ENCODE measurements at regions not wholly inside any gene's neighbourhood (a gene's known extent, or its start where the extent isn't known, plus 50 kb on each side); places are given as distances from the start of the nearest gene placed in this dataset.
A peak's percentile ranks its signal among the peaks of the same experiment; 100 is the strongest.
"Not testable (repeated sequence)": the region's sequence is repeated elsewhere in the genome, so short reads cannot be mapped to it uniquely, and the experiment has no call there.

DNA sequence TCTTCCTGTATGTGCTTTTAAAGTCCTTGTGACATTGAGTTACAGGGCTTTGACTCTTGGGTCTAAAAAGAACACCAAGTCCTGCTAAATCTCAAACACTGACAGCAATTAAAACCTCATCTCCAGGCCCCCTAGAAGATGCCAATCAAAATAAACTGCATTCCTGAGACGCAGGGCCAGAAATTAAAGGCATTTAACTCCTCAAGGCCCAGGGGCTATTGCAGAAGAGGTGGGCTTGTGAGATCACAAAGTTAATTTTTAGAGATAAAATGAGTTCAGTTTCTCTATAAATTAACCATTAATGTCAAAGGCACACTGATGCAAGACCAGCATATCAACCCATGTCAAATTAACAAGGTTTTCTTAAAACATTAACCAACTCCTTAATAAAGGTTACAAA lies 145.6 kb upstream of the CARMIL1 start:
- peaks cover 43 to 63% of the 10 kb centered on the region in 2 donors for H3K4me1 Mint-ChIP-seq (ENCODE audit: low read depth in 2 of 2)
- no peak for ATAC-seq (replicated peaks)
- H3K9me3 Mint-ChIP-seq: no peaks in the 10 kb centered on the region
- no peak overlapping the region for H3K27ac Mint-ChIP-seq
- DNase-seq: no peak
- peaks cover 17% of the 10 kb centered on the region for H3K36me3 Mint-ChIP-seq (ENCODE audit: insufficient read depth)
- H3K4me3 Mint-ChIP-seq: peak overlapping the region in 1 of 2 donors; percentile 71
- H3K27me3 Mint-ChIP-seq: no peaks in the 10 kb centered on the region

- Mint-ChIP-seq H3K36me3 (ENCODE audit: insufficient read depth) (peaks cover 9% of the 10 kb centered on the region), H3K9me3 (no peaks in the 10 kb centered on the region), H3K27ac (peak overlapping the region; percentile 83 to 92), H3K27me3 (no peaks in the 10 kb centered on the region), H3K4me3 (peak overlapping the region; percentile 79 to 85), H3K4me1 (ENCODE audit: low read depth in 2 of 2) (peaks cover 34 to 57% of the 10 kb centered on the region in 2 donors)
- ATAC-seq (replicated peaks): no peak
- DNase-seq: no peak
Measured at GRCh38 chr6:25136854-25137253, 142.3 kb upstream of the CARMIL1 start.

DNA sequence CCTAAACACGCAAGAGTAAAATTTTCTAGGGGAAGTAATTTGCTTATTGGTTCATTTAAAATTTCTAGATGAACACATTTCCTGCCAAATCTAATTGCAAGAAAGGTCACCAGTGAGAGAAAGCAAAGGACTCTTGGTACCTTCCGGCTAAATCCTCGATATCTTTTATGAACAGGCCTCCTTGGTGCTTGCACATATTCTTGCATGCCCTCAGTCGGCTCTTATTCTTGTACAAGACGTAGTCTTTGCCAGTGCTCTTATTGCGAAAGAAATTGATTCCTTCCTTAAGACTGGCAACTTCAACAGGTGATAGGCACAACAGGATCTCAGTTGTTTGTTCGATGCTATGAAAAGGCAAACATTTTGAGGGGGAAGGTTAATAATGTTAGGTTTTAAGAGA lies 141.7 kb upstream of the CARMIL1 start:
- DNase-seq (no peak), ATAC-seq (replicated peaks) (peak; percentile 21)
- H3K36me3 Mint-ChIP-seq (ENCODE audit: insufficient read depth): peaks cover 8% of the 10 kb centered on the region
- H3K4me3 Mint-ChIP-seq: peak overlapping the region; percentile 79 to 85
- no peaks in the 10 kb centered on the region for H3K27me3 Mint-ChIP-seq
- H3K9me3 Mint-ChIP-seq: no peaks in the 10 kb centered on the region
- H3K27ac Mint-ChIP-seq: peak overlapping the region; percentile 83 to 92
- H3K4me1 Mint-ChIP-seq (ENCODE audit: low read depth in 2 of 2): peaks cover 32 to 53% of the 10 kb centered on the region in 2 donors

DNA sequence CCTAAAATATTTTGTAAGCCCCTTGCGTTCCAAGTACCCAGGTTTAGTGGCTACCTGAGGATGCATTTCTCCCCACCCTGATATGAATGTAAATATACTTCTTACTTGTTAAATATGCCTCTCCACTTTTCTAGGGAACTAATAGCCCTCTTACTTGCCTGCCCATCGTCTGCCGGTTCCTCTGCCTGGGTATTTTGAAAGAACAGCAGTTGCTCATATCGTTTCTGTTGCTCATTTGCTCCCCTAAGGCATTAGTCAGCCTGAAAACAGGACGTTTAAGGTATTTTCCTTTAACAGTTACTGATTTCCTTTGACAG lies 141.3 kb upstream of the CARMIL1 start:
- DNase-seq: no peak
- Mint-ChIP-seq H3K4me3 (peak overlapping the region; percentile 79 to 85), H3K27ac (peak overlapping the region; percentile 83 to 92), H3K27me3 (no peaks in the 10 kb centered on the region), H3K36me3 (ENCODE audit: insufficient read depth) (peaks cover 6% of the 10 kb centered on the region), H3K9me3 (no peaks in the 10 kb centered on the region), H3K4me1 (ENCODE audit: low read depth in 2 of 2) (peaks cover 28 to 49% of the 10 kb centered on the region in 2 donors)
- no peak for ATAC-seq (replicated peaks)

DNA sequence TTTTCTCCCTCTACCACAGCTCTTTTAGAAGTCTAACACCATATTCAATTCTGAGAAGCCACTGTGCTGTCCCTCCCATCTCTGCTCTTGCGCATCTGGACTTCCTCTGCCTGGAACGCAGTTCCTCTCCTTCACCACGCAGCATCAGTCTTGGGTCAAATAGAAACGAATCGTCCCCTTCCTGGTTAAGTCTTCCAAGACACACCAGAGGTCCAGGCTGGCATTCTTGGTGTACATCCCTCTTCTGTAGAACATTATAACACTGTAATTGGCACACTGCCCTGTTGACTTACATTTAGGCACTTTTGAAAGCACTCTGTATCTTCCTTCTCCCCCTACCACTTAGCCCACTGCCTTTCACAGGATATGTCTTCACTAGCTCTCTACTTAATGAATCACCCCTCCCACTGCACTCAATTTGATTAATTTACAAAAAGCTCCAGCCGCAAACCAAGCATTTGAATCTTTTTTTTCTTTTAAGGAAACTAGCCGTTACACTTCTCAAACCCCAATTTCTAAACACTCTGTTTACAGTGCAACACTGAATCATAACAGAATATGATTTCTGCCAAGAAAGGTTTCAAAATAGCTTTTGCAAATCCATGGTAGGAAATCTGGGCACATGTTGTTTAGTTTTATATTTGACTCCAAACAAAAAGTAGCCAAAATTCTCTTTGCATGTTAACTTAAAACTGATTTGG lies 140.8 kb upstream of the CARMIL1 start:
- H3K4me1 Mint-ChIP-seq (ENCODE audit: low read depth in 2 of 2): peaks cover 26 to 44% of the 10 kb centered on the region in 2 donors
- H3K4me3 Mint-ChIP-seq: peak overlapping the region; percentile 79 to 85
- H3K27me3 Mint-ChIP-seq: no peaks in the 10 kb centered on the region
- peak overlapping the region; percentile 83 to 92 for H3K27ac Mint-ChIP-seq
- ATAC-seq (replicated peaks) (peak; percentile 94), DNase-seq (peak; percentile 48 to 61 (median 50))
- peaks cover 6% of the 10 kb centered on the region for H3K36me3 Mint-ChIP-seq (ENCODE audit: insufficient read depth)
- H3K9me3 Mint-ChIP-seq: no peaks in the 10 kb centered on the region

DNA sequence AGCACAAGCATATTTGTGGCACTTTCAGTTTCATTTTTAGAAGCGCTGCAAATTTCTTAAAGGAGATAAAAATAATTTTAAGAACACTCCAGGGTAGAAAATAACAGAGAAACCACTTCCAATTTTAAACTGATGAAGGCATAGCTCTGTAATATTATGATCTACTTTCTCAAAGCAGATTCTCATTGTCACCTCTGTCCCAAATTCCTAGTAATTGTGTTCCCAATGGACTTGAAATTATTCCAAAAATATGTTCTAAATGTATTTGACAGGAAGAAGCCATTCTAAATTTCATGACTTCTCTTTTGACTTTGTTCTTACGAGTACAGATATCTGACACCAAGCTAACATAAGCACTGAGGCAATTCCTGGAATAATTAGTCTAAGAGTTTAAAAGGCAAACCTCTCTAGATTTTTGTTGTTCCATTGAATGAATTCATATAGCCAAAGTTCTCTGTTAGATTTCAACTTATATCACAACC lies 140.2 kb upstream of the CARMIL1 start:
- Mint-ChIP-seq H3K36me3 (ENCODE audit: insufficient read depth) (peaks cover 6% of the 10 kb centered on the region), H3K9me3 (no peaks in the 10 kb centered on the region), H3K4me1 (ENCODE audit: low read depth in 2 of 2) (peaks cover 26 to 40% of the 10 kb centered on the region in 2 donors), H3K4me3 (peak overlapping the region; percentile 79 to 85), H3K27ac (peak overlapping the region; percentile 83 to 92), H3K27me3 (no peaks in the 10 kb centered on the region)
- peak; percentile 7 for ATAC-seq (replicated peaks)
- no peak for DNase-seq

DNA sequence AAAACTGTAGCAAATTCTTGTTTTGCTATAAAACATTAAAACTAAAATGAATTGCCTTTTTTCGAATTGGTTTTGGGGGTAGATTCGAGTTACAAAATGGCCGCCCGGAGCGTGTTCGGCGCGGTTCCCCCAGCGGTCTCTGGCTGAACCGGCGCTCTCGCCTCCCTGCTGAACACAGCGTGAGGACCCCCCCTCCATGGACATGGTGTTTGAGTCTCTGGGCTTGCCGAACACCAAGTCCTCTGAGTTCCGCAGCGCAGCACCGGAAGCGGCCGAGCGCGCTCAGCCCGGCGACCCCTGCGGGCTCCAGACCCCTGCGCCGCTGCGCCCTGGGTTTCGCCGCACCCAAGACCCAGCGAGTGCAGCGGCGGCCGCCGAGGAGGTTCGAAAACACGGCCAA lies 139.6 kb upstream of the CARMIL1 start:
- DNase-seq; H3K27me3 Mint-ChIP-seq; ATAC-seq (replicated peaks); H3K9me3 Mint-ChIP-seq; H3K36me3 Mint-ChIP-seq (ENCODE audit: insufficient read depth): not testable (repeated sequence)
- Mint-ChIP-seq H3K4me3 (peak overlapping the region in 1 of 2 donors; percentile 85), H3K4me1 (ENCODE audit: low read depth in 2 of 2) (peaks cover 26 to 40% of the 10 kb centered on the region in 2 donors), H3K27ac (peak overlapping the region in 1 of 2 donors; percentile 92)

- DNase-seq (no peak), ATAC-seq (replicated peaks) (no peak)
- peaks cover 7 to 16% of the 10 kb centered on the region in 2 donors for H3K4me1 Mint-ChIP-seq (ENCODE audit: low read depth in 2 of 2)
- H3K9me3 Mint-ChIP-seq: no peaks in the 10 kb centered on the region
- no peaks in the 10 kb centered on the region for H3K27me3 Mint-ChIP-seq
- no peak overlapping the region for H3K27ac Mint-ChIP-seq
- H3K4me3 Mint-ChIP-seq: no peak overlapping the region
- no peaks in the 10 kb centered on the region for H3K36me3 Mint-ChIP-seq (ENCODE audit: insufficient read depth)
Measured at GRCh38 chr6:25142506-25142905, 136.7 kb upstream of the CARMIL1 start.

GRCh38 chr6:25144919-25145318 lies 134.3 kb upstream of the CARMIL1 start:
- no peaks in the 10 kb centered on the region for H3K9me3 Mint-ChIP-seq
- no peak for ATAC-seq (replicated peaks)
- no peaks in the 10 kb centered on the region for H3K27me3 Mint-ChIP-seq
- no peak overlapping the region for H3K4me3 Mint-ChIP-seq
- no peaks in the 10 kb centered on the region for H3K4me1 Mint-ChIP-seq (ENCODE audit: low read depth in 2 of 2)
- H3K36me3 Mint-ChIP-seq (ENCODE audit: insufficient read depth): no peaks in the 10 kb centered on the region
- H3K27ac Mint-ChIP-seq: no peak overlapping the region
- DNase-seq: no peak

DNA sequence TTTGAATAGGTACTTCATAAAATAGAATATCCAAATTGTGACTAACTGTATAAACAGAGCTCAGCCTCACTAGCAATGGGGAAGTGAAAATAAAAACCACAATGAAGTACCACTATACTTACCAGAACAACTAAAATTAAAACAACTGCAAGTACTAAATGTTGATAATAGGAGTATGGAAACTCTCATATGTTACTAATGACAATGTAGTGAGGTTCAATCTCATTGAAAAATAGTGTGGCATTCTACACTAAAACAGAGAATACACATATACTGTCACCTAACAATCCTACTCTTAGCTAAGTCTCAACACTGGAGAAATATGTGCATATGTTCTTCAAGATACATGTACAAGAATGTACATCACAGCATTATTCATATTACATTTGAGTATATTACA lies 132.0 kb upstream of the CARMIL1 start:
- Mint-ChIP-seq H3K4me1 (ENCODE audit: low read depth in 2 of 2) (no peaks in the 10 kb centered on the region), H3K36me3 (ENCODE audit: insufficient read depth) (no peaks in the 10 kb centered on the region), H3K27me3 (no peaks in the 10 kb centered on the region), H3K9me3 (no peaks in the 10 kb centered on the region), H3K27ac (no peak overlapping the region), H3K4me3 (no peak overlapping the region)
- ATAC-seq (replicated peaks): no peak
- DNase-seq: no peak

DNA sequence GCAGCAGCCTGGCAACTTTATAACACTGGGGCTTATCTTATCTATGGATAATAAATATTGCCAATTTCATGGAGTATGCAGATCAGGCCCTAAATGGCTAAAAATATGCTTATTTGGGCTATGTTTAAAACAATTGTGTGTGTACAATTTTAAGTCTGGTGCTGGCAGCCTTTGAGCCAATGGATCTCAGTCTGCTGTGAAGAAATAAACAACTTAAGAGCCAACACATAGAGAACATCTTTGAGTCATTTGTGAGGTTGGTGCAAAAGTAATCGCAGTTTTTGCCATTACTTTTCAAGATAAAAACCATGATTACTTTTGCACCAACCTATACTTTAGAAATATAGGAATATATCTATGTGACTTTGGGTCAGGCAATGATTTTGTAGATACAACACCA lies 129.1 kb upstream of the CARMIL1 start:
- Mint-ChIP-seq H3K27ac (peak overlapping the region in 1 of 2 donors; percentile 4), H3K27me3 (no peaks in the 10 kb centered on the region), H3K4me3 (no peak overlapping the region), H3K4me1 (ENCODE audit: low read depth in 2 of 2) (no peaks in the 10 kb centered on the region), H3K36me3 (ENCODE audit: insufficient read depth) (no peaks in the 10 kb centered on the region), H3K9me3 (no peaks in the 10 kb centered on the region)
- ATAC-seq (replicated peaks): no peak
- no peak for DNase-seq

DNA sequence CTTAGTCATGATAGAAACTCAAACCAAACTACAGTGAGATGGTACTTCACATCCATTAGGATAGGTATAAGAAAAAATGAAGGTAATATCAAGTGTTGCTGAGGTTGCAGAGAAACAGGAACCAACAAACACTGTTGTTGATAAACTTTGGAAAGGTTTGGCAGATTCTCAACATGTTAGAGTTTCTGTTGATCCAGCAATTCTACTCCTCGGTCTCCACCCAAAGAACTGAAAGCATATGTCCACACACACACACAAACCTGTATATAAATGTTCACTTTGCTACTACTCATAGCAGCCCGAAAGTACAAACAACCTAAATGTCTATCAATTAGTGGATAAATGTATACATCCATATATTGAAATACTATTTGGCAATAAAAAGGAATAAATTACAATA lies 128.3 kb upstream of the CARMIL1 start:
- no peak overlapping the region for H3K27ac Mint-ChIP-seq
- ATAC-seq (replicated peaks): no peak
- H3K4me3 Mint-ChIP-seq: no peak overlapping the region

DNA sequence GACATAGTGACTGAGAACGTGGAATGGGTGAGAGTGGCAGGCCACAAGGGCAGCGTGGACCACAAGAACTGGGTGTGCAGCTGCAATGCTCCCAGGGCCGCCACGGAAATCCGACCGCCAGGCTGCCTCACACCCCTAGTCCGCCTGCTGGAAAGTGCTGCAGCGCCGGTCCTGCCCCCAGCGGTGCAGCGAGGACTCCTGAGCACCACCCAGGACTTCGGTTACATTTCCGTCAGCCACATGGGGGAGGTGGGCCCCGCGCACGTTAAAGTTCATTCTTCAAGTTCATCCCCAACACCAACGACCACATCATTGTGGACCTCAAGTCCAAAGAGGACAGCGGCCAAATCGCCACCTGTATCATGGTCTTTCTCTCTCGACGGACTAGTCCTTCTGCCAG lies 126.1 kb upstream of the CARMIL1 start:
- peaks cover 0 to 1% of the 10 kb centered on the region in 2 donors for H3K9me3 Mint-ChIP-seq
- ATAC-seq (replicated peaks) (no peak), DNase-seq (no peak)
- no peaks in the 10 kb centered on the region for H3K27me3 Mint-ChIP-seq
- no peak overlapping the region for H3K4me3 Mint-ChIP-seq
- H3K36me3 Mint-ChIP-seq (ENCODE audit: insufficient read depth): no peaks in the 10 kb centered on the region
- no peaks in the 10 kb centered on the region for H3K4me1 Mint-ChIP-seq (ENCODE audit: low read depth in 2 of 2)
- H3K27ac Mint-ChIP-seq: no peak overlapping the region

More for the DNA sequence above, 128.3 kb upstream of the CARMIL1 start:
- Mint-ChIP-seq H3K9me3 (no peaks in the 10 kb centered on the region), H3K4me1 (ENCODE audit: low read depth in 2 of 2) (no peaks in the 10 kb centered on the region), H3K27me3 (no peaks in the 10 kb centered on the region), H3K36me3 (ENCODE audit: insufficient read depth) (no peaks in the 10 kb centered on the region)
- DNase-seq: no peak

GRCh38 chr6:25154034-25154596 lies 125.1 kb upstream of the CARMIL1 start:
- H3K27me3 Mint-ChIP-seq: peaks cover 0 to 3% of the 10 kb centered on the region in 2 donors
- ATAC-seq (replicated peaks) (no peak), DNase-seq (no peak)
- no peaks in the 10 kb centered on the region for H3K4me1 Mint-ChIP-seq (ENCODE audit: low read depth in 2 of 2)
- no peaks in the 10 kb centered on the region for H3K36me3 Mint-ChIP-seq (ENCODE audit: insufficient read depth)
- peaks cover 1% of the 10 kb centered on the region in 2 donors for H3K9me3 Mint-ChIP-seq
- no peak overlapping the region for H3K4me3 Mint-ChIP-seq
- H3K27ac Mint-ChIP-seq: no peak overlapping the region
